NB4 (cell line): ENCODE measurements at regions not wholly inside any gene's neighbourhood (a gene's known extent, or its start where the extent isn't known, plus 50 kb on each side); places are given as distances from the start of the nearest gene placed in this dataset.

Source experiments
- MYC ChIP-seq: IDR thresholded peaks from 2 replicates; pipeline ENCODE4 v1.6.1; 2011; ENCODE audit warnings: low read depth, low read length
- POLR2A ChIP-seq: IDR thresholded peaks from 2 replicates; pipeline ENCODE4 v1.6.1; 2011; ENCODE audit warnings: mild to moderate bottlenecking; ENCODE audit not compliant: insufficient read length; ENCODE audit errors: extremely low read depth
- TF ChIP-seq, protein P1 (sequence below): IDR thresholded peaks from one replicate; pipeline ENCODE4 v1.5.1; 2012; ENCODE audit warnings: low read depth, low read length
- TF ChIP-seq, protein P2 (sequence below): IDR thresholded peaks from 2 replicates; pipeline ENCODE4 v1.6.1; 2011; ENCODE audit warnings: low read depth, low read length

DNA sequence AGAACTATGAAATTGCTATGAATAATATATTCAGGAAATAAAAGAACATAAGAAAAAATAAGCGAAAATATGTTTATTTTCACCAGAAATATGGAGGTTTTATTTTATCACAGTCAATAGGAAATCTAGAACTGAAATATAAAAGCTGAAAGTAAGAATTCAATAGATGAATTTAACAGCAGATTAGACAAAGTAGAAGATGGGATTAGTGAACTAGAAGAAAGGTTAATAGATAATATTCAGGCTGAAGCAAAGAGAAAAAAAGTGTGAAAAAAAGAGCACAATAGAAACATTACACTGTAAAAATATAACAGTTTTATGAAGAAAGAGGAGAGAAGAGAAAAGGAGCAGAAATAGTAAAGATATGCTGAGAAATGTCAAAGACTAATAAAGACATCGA lies 1152.1 kb downstream of the FAT4 start:
- TF ChIP-seq, protein P1, sequence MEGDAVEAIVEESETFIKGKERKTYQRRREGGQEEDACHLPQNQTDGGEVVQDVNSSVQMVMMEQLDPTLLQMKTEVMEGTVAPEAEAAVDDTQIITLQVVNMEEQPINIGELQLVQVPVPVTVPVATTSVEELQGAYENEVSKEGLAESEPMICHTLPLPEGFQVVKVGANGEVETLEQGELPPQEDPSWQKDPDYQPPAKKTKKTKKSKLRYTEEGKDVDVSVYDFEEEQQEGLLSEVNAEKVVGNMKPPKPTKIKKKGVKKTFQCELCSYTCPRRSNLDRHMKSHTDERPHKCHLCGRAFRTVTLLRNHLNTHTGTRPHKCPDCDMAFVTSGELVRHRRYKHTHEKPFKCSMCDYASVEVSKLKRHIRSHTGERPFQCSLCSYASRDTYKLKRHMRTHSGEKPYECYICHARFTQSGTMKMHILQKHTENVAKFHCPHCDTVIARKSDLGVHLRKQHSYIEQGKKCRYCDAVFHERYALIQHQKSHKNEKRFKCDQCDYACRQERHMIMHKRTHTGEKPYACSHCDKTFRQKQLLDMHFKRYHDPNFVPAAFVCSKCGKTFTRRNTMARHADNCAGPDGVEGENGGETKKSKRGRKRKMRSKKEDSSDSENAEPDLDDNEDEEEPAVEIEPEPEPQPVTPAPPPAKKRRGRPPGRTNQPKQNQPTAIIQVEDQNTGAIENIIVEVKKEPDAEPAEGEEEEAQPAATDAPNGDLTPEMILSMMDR, result no peak
- no peak for TF ChIP-seq POLR2A
- TF ChIP-seq, protein P2, sequence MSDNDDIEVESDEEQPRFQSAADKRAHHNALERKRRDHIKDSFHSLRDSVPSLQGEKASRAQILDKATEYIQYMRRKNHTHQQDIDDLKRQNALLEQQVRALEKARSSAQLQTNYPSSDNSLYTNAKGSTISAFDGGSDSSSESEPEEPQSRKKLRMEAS, result no peak
- TF ChIP-seq MYC, result no peak
